Body of pancreas (tissue), 4 donors: ENCODE measurements at regions not wholly inside any gene's neighbourhood (a gene's known extent, or its start where the extent isn't known, plus 50 kb on each side); places are given as distances from the start of the nearest gene placed in this dataset. TPM values are rescaled to one million over a fixed set of nuclear protein-coding genes. Genes with fewer than 3 reads are reported as not detected.

ENCODE experiments used
- ATAC-seq: fragments of 150-250 bp; one replicate; pipeline ENCODE4 v1.9.1; 2016
- DNase-seq, 4 donors: peaks; one replicate each; pipeline ENCODE4 v3.0.0-alpha.2; 2019
- H3K27ac ChIP-seq, 4 donors: fragments of 200-600 bp; sonication (generic); 1 replicate in 3 of 4; 2 replicates in 1 of 4; pipeline versions ENCODE4 v1.5.1 to v1.6.1; 2016 to 2019; ENCODE audit warnings: mild to moderate bottlenecking in 1 of 4, mixed read lengths in 1 of 4, moderate library complexity in 1 of 4
- H3K27me3 ChIP-seq, 2 donors: fragments of 200-600 bp; sonication (generic); one replicate each; pipeline ENCODE4 v1.6.0; 2016; ENCODE audit warnings: mild to moderate bottlenecking in 1 of 2
- H3K36me3 ChIP-seq, 2 donors: fragments of 200-600 bp; sonication (generic); replicated peaks in 1 of 2; 2 replicates each; pipeline ENCODE4 v1.5.1; 2016; ENCODE audit warnings: low read depth in 2 of 2; ENCODE audit not compliant: insufficient read depth in 1 of 2
- H3K4me1 ChIP-seq: fragments of 200-600 bp; sonication (generic); one replicate; pipeline ENCODE4 v1.6.0; 2016
- H3K4me3 ChIP-seq, 2 donors: fragments of 200-600 bp; sonication (generic); 1 replicate in 1 of 2; 2 replicates in 1 of 2; pipeline ENCODE4 v1.5.1; 2016 to 2019
- H3K9me3 ChIP-seq, 3 donors: fragments of 200-600 bp; sonication (generic); 1 replicate in 2 of 3; 2 replicates in 1 of 3; pipeline ENCODE4 v1.5.1; 2016
- POLR2A ChIP-seq, 3 donors: fragments of 450-650 bp; IDR thresholded peaks; one replicate each; pipeline ENCODE4 v1.6.1; 2016; ENCODE audit warnings: antibody characterized with exemption in 3 of 3, mild to moderate bottlenecking in 2 of 3
- WGBS, 2 donors: methylation state at CpG; one replicate each; pipeline ENCODE4 v1.1.5; 2017; 5-methylcytosine and 5-hydroxymethylcytosine counted together
- intact Hi-C: fragments of 100-400 bp; cut with DNase I; formaldehyde crosslinking; loops from one replicate; pipeline ENCODE4 v1.15.1; 2023
- small RNA-seq: library from RNA; depleted of rRNA; stranded (forward); fragments of <200 nt; gene quantifications from one replicate; pipeline ENCODE3, GENCODE V24; 2016
- TF ChIP-seq, protein P1 (sequence below), 7 experiments: fragments of 450-650 bp in 4 of 7; fragments of 200-600 bp in 3 of 7; sonication (generic) in 3 of 7; IDR thresholded peaks; one replicate each; pipeline ENCODE4 v1.5.1; 2016 to 2019; ENCODE audit warnings: antibody characterized with exemption in 7 of 7

DNA sequence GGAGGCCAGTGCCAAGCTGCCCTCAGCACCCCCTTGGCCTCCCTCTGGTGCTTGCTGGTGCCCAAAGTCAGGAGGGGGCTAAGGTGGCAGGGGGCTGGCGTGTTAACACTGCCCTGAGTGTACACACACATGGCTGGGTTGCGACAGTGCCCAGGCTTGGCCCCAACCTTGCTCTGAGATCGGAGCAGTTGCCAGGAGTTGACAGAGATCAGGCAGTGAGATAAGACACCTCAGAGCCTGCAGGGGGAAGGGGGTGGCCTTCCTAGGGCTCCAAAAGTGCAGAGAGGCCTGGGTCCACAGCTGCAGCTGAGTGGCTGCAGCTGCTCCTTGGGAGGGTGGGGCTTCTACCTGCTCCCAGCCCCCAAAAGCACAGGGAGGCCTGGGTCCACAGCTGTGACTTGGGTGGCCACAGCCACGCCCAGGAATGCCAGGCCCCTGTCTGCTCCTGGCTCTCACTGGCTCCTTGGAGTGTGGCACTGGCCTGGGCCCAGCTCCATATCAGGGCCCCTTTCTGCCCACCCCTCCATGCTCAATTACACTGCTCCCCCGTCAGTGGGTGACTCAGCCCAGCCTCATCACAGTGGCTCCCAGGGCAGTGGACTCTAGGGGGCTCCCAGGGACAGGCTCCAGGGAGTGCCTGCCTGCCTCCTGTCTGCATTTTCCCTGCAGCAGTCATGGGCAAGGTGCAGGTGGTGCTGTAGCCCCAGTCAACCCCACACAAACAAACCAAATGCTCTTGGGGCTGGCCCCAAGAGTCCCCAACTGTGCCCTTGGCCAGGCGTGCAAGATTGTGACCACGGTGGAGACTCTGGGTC lies 56.4 kb upstream of the C15orf39 start:
- WGBS, 2 donors = 57 to 60% methylated on average over 1 to 7 of the region's 7 CpGs
- Histone ChIP-seq H3K9me3 (peaks cover 0 to 50% (median 5%) of the 10 kb centered on the region in 3 donors), H3K27ac (no peak overlapping the region), H3K36me3 (no peaks in the 10 kb centered on the region), H3K27me3 (no peaks in the 10 kb centered on the region), H3K4me3 (no peak overlapping the region), H3K4me1 (no peaks in the 10 kb centered on the region)
- DNase-seq = no peak
- ATAC-seq = no peak
- intact Hi-C loops = no loop called here
- TF ChIP-seq, protein P1, sequence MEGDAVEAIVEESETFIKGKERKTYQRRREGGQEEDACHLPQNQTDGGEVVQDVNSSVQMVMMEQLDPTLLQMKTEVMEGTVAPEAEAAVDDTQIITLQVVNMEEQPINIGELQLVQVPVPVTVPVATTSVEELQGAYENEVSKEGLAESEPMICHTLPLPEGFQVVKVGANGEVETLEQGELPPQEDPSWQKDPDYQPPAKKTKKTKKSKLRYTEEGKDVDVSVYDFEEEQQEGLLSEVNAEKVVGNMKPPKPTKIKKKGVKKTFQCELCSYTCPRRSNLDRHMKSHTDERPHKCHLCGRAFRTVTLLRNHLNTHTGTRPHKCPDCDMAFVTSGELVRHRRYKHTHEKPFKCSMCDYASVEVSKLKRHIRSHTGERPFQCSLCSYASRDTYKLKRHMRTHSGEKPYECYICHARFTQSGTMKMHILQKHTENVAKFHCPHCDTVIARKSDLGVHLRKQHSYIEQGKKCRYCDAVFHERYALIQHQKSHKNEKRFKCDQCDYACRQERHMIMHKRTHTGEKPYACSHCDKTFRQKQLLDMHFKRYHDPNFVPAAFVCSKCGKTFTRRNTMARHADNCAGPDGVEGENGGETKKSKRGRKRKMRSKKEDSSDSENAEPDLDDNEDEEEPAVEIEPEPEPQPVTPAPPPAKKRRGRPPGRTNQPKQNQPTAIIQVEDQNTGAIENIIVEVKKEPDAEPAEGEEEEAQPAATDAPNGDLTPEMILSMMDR (IDR thresholded peaks at IDR 0.05) = no peak
- TF ChIP-seq POLR2A (IDR thresholded peaks at IDR 0.05) = no peak

GRCh38 chr15:75148280-75148679 lies 53.4 kb upstream of the C15orf39 start:
- Histone ChIP-seq H3K9me3 (peaks cover 0 to 24% (median under 1%) of the 10 kb centered on the region in 3 donors), H3K27ac (no peak overlapping the region), H3K4me3 (no peak overlapping the region), H3K4me1 (no peaks in the 10 kb centered on the region), H3K36me3 (no peaks in the 10 kb centered on the region), H3K27me3 (no peaks in the 10 kb centered on the region)
- TF ChIP-seq, protein P1 (IDR thresholded peaks at IDR 0.05) = no peak
- TF ChIP-seq POLR2A (IDR thresholded peaks at IDR 0.05) = no peak
- DNase-seq (no peak), ATAC-seq (no peak)
- 86 to 95% methylated on average over 2 of the region's 2 CpGs for WGBS, 2 donors
- intact Hi-C loops = no loop called here

GRCh38 chr15:75149867-75150709 lies 51.6 kb upstream of the C15orf39 start:
- intact Hi-C loops = no loop called here
- H3K27ac ChIP-seq = no peak overlapping the region
- H3K4me1 ChIP-seq = no peaks in the 10 kb centered on the region
- H3K4me3 ChIP-seq = no peak overlapping the region
- H3K9me3 ChIP-seq = peaks cover 0 to 6% (median 0%) of the 10 kb centered on the region in 3 donors
- 74 to 80% methylated on average over 4 of the region's 4 CpGs for WGBS, 2 donors
- no peak for TF ChIP-seq POLR2A (IDR thresholded peaks at IDR 0.05)
- TF ChIP-seq, protein P1 (IDR thresholded peaks at IDR 0.05) = no peak
- ATAC-seq (no peak), DNase-seq (no peak)
- no peaks in the 10 kb centered on the region for H3K36me3 ChIP-seq
- H3K27me3 ChIP-seq = no peaks in the 10 kb centered on the region

DNA sequence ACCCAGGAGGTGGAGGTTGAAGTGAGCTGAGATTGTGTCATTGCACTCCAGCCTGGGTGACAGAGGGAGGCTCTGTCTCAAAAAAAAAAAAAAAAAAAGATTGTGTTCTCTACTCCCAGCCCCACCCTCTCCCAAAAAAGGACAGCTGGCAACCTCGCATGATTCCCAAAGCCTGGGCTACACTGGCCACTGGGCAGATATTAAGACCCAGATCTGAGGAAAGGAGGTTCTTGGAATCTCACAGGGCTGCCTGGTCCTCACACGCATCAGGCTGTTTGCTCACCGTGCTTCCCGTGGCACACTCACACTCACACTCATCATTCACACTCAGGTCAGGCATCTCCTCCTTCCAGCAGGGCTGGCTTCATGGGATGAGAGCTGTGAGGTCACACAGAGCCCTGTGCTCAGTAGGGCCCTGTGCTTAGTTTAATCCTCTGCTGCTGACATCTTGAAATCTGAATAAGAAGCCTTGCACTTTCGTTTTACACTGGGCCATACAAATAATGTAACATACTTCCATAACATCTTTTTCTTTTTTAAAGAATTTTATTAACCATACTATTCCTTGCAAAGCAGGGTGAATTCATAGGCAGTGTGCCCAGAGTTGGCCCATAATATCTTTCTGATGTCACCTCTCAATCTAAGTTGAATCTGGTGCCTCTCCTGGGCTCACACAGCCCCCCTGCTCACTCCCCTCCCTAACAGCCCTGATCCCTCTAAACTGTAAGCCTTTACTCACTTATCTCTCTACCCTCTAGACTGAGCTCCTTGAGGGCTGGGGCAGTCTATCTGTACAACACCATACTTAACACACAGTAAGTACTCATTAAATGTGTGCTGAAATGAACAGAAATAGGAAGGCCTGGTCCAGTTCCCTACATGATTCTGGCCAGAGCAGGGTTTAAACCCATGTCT lies 50.2 kb upstream of the C15orf39 start:
- ATAC-seq (no peak), DNase-seq (no peak)
- H3K27me3 ChIP-seq = no peaks in the 10 kb centered on the region
- H3K27ac ChIP-seq = no peak overlapping the region
- no peaks in the 10 kb centered on the region for H3K9me3 ChIP-seq
- WGBS, 2 donors = 63 to 76% methylated on average over 5 of the region's 5 CpGs
- no peaks in the 10 kb centered on the region for H3K36me3 ChIP-seq
- TF ChIP-seq POLR2A (IDR thresholded peaks at IDR 0.05) = no peak
- TF ChIP-seq, protein P1 (IDR thresholded peaks at IDR 0.05) = no peak
- H3K4me3 ChIP-seq = no peak overlapping the region
- intact Hi-C loops = no loop called here
- H3K4me1 ChIP-seq = no peaks in the 10 kb centered on the region

Small RNA genes in the stretch of these regions (small RNA-seq; reads per million reads assigned to genes)
- gene RF00017 (not detected), gene RF00601 (not detected)
